Bronchial epithelial cell (primary cell): ENCODE measurements at regions not wholly inside any gene's neighbourhood (a gene's known extent, or its start where the extent isn't known, plus 50 kb on each side); places are given as distances from the start of the nearest gene placed in this dataset.
A peak's percentile ranks its signal among the peaks of the same experiment; 100 is the strongest.

Experiments used
- DNase-seq: peaks from one replicate; pipeline ENCODE4 v3.0.0-alpha.2; 2010; ENCODE audit warnings: low read depth
- FAIRE-seq: peaks from 2 replicates; lab custom pipeline; 2011; peaks lifted over from hg19 to GRCh38; lab: Jason Lieb, UNC
- H3K27me3 ChIP-seq: 2 replicates; pipeline ENCODE4 v1.5.1; 2011; ENCODE audit warnings: low read length; ENCODE audit not compliant: control insufficient read depth, insufficient read depth
- H3K36me3 ChIP-seq: 2 replicates; pipeline ENCODE4 v1.5.1; 2011; ENCODE audit warnings: low read length; ENCODE audit not compliant: control insufficient read depth, insufficient read depth
- H3K4me3 ChIP-seq: 2 replicates; pipeline ENCODE4 v1.5.1; 2011; ENCODE audit warnings: mild to moderate bottlenecking, low read depth, low read length, control low read depth
- CTCF ChIP-seq: IDR thresholded peaks from 2 replicates; pipeline ENCODE4 v1.5.1; 2011; ENCODE audit warnings: mild to moderate bottlenecking, moderate library complexity, low read length, control low read depth, inconsistent platforms; ENCODE audit not compliant: insufficient read depth, severe bottlenecking

GRCh38 chr12:89946518-89947135 lies 238.0 kb upstream of the ATP2B1 start:
- TF ChIP-seq CTCF: no peak
- no peaks in the 10 kb centered on the region for H3K27me3 ChIP-seq
- no peak for FAIRE-seq

GRCh38 chr12:89945123-89945522 lies 236.5 kb upstream of the ATP2B1 start:
- Histone ChIP-seq H3K4me3 (no peak overlapping the region), H3K36me3 (no peaks in the 10 kb centered on the region), H3K27me3 (no peaks in the 10 kb centered on the region)
- FAIRE-seq: no peak
- no peak for DNase-seq
- no peak for TF ChIP-seq CTCF

More at GRCh38 chr12:89946518-89947135, 238.0 kb upstream of the ATP2B1 start:
- no peaks in the 10 kb centered on the region for H3K36me3 ChIP-seq
- H3K4me3 ChIP-seq: no peak overlapping the region
- no peak for DNase-seq

- no peak for DNase-seq
- no peak for TF ChIP-seq CTCF
- H3K4me3 ChIP-seq: no peak overlapping the region
- no peak for FAIRE-seq
- H3K36me3 ChIP-seq: no peaks in the 10 kb centered on the region
- H3K27me3 ChIP-seq: no peaks in the 10 kb centered on the region
Observed at GRCh38 chr12:89943463-89943862, 234.8 kb upstream of the ATP2B1 start.

GRCh38 chr12:89941436-89941835 lies 232.8 kb upstream of the ATP2B1 start:
- H3K4me3 ChIP-seq: no peak overlapping the region
- no peak for TF ChIP-seq CTCF
- H3K27me3 ChIP-seq: no peaks in the 10 kb centered on the region
- H3K36me3 ChIP-seq: no peaks in the 10 kb centered on the region
- no peak for FAIRE-seq
- no peak for DNase-seq

GRCh38 chr12:89939522-89940215 lies 231.0 kb upstream of the ATP2B1 start:
- no peak for FAIRE-seq
- Histone ChIP-seq H3K36me3 (no peaks in the 10 kb centered on the region), H3K27me3 (no peaks in the 10 kb centered on the region), H3K4me3 (no peak overlapping the region)
- no peak for TF ChIP-seq CTCF
- peak; percentile 53 for DNase-seq

- DNase-seq: no peak
- Histone ChIP-seq H3K27me3 (no peaks in the 10 kb centered on the region), H3K36me3 (no peaks in the 10 kb centered on the region), H3K4me3 (no peak overlapping the region)
- no peak for TF ChIP-seq CTCF
- FAIRE-seq: no peak
Observed at GRCh38 chr12:89936631-89937030, 228.0 kb upstream of the ATP2B1 start.
